NB4 (cell line): ENCODE measurements at regions not wholly inside any gene's neighbourhood (a gene's known extent, or its start where the extent isn't known, plus 50 kb on each side); places are given as distances from the start of the nearest gene placed in this dataset.

Experiments
- DNase-seq: peaks from one replicate; pipeline ENCODE4 v3.0.0; 2010; ENCODE audit warnings: low read depth
- H3K4me3 ChIP-seq: one replicate; pipeline ENCODE4 v1.5.1; 2011; ENCODE audit warnings: mild to moderate bottlenecking, low read depth, low read length, moderate library complexity
- MYC ChIP-seq: IDR thresholded peaks from 2 replicates; pipeline ENCODE4 v1.6.1; 2011; ENCODE audit warnings: low read depth, low read length
- POLR2A ChIP-seq: IDR thresholded peaks from 2 replicates; pipeline ENCODE4 v1.6.1; 2011; ENCODE audit warnings: mild to moderate bottlenecking; ENCODE audit not compliant: insufficient read length; ENCODE audit errors: extremely low read depth
- TF ChIP-seq, protein P1 (sequence below): IDR thresholded peaks from 2 replicates; pipeline ENCODE4 v1.6.1; 2011; ENCODE audit warnings: low read depth, low read length
- TF ChIP-seq, protein P2 (sequence below): IDR thresholded peaks from one replicate; pipeline ENCODE4 v1.5.1; 2012; ENCODE audit warnings: low read depth, low read length

DNA sequence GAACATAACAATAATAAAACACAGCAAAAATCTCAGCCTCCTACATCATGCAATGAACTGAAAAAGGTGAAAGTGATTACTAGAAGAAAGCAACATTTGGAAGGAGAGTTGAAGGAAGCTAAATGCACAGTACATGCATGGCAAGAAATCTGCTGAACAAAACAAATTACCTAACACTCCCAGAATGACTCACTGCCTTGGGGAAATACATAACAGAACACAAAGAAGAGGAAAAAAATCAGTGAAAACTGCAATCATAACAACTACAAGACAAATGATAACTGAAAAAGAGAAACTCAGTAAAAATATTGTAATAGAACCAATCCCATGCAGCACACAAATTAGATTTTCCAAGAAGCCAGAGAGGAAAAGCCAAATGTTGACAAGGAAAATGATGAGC, 1513.2 kb downstream of the ARAP2 start:
- no peak overlapping the region for H3K4me3 ChIP-seq
- no peak for DNase-seq
- TF ChIP-seq POLR2A (no peak), MYC (no peak)
- TF ChIP-seq, protein P1, sequence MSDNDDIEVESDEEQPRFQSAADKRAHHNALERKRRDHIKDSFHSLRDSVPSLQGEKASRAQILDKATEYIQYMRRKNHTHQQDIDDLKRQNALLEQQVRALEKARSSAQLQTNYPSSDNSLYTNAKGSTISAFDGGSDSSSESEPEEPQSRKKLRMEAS, result no peak
- TF ChIP-seq, protein P2, sequence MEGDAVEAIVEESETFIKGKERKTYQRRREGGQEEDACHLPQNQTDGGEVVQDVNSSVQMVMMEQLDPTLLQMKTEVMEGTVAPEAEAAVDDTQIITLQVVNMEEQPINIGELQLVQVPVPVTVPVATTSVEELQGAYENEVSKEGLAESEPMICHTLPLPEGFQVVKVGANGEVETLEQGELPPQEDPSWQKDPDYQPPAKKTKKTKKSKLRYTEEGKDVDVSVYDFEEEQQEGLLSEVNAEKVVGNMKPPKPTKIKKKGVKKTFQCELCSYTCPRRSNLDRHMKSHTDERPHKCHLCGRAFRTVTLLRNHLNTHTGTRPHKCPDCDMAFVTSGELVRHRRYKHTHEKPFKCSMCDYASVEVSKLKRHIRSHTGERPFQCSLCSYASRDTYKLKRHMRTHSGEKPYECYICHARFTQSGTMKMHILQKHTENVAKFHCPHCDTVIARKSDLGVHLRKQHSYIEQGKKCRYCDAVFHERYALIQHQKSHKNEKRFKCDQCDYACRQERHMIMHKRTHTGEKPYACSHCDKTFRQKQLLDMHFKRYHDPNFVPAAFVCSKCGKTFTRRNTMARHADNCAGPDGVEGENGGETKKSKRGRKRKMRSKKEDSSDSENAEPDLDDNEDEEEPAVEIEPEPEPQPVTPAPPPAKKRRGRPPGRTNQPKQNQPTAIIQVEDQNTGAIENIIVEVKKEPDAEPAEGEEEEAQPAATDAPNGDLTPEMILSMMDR, result no peak

DNA sequence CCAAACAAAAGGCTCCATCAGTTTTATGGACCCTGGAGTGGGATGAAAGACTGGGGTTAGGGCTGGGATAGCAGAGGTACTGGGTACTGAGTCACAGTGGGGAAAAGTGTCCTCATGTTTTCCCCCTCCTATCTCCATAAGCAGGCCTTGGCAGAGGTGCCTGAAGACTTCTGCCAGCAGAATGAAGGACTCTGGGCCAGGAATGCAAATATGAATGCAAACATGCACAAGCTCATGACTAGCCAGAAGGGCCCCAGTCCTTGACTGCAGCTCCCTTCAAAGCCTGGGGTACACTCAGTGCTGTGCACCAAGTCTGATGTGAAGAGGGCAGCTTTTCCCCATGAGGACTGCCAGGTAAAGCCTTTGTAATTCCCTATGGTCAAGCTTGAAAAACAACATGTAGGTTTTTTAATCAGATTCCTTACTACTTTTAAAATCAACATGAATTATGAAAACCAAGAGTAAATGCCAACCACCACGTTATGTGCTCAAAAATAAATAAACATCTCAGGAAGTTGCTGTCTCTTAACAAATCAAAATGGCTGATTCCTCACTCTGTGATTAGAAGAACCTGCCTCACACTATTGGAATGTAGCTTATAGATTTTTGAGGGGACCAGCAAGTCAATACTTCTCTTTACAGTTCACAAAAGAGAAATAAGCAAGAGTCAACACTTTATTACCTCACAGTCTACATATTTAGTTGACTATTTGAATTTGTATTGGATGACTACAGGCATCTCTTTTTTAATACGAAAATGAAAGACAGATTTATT, 1512.0 kb downstream of the ARAP2 start:
- no peak for DNase-seq
- no peak overlapping the region for H3K4me3 ChIP-seq
- TF ChIP-seq, protein P1, result no peak
- no peak for TF ChIP-seq MYC
- no peak for TF ChIP-seq POLR2A
- TF ChIP-seq, protein P2, result no peak

DNA sequence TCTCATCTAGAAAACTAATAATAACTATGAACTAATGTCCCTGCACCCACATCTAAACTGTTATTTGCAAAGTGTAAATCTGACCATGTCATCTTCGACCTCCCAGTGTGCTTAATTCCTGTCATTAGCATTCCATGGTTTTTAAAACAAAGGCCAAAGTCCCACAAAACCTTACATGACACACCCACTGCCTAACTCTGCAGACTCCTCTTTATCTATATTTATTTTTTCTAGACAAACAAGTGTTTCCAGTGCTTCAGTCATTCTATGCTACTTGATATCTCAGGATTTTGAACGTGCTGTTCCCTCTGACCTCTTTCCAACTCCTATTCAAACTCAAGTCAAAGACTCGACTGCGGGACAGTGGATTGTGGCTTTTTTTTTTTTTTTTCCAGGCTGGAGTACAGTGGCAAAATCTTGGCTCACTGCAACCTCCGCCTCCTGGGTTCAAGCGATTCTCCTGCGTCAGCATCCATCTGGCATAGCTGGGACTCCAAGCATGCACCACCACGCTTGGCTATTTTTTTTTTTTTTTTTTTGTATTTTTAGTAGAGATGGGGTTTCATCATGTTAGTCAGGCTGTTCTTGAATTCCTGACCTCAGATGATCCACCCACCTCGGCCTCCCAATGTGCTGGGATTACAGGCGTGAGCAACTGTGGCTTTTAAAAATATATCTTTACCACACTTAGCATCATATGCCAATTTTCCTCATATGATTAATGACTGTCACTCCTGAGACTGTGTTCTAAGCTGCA, 1511.0 kb downstream of the ARAP2 start:
- H3K4me3 ChIP-seq, result no peak overlapping the region
- TF ChIP-seq POLR2A, result no peak
- TF ChIP-seq MYC, result no peak
- TF ChIP-seq, protein P2, result no peak
- TF ChIP-seq, protein P1, result no peak
- no peak for DNase-seq

DNA sequence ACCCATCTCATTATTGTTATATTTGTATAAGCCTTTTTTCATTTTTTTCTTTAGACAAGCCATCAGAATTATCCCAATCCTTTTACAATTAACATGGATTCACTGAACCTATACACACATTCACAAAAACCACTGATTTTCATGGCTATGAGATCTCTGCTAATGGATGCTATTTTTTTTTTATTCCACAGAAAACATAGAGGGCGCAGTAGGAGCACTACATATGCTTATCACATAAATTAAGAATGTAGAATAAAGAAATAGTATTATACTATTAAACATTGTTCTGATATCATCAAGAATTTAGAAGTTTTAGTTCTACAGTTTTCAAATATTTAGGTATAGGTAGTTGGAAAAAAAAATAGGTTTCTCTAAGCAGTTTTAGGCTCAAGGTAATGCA, 1477.4 kb downstream of the ARAP2 start:
- no peak for DNase-seq
- no peak overlapping the region for H3K4me3 ChIP-seq
- TF ChIP-seq POLR2A (no peak), MYC (no peak)
- TF ChIP-seq, protein P1, result no peak
- TF ChIP-seq, protein P2, result no peak

DNA sequence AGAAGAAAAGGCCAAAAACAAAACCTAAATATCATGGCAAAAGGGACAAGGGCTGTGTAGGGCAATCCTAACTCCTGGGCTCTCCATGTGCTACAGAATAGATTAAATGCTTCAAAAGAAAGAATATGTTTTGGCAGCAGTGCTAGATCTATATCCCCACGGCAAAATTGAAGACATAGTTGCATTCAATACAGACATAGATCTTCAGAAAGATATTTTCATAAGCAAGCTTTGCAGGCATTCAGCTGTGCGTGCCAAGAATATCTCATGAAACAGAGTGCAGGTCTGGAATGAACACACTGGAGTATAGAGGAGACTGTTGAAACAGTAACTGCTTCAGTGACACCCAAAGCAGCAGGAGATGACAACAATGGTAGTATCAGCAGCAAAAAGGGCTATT, 1476.9 kb downstream of the ARAP2 start:
- no peak overlapping the region for H3K4me3 ChIP-seq
- DNase-seq, result no peak
- no peak for TF ChIP-seq POLR2A
- TF ChIP-seq, protein P2, result no peak
- no peak for TF ChIP-seq MYC
- TF ChIP-seq, protein P1, result no peak
